Liver (tissue), 3 donors: ENCODE measurements at regions not wholly inside any gene's neighbourhood (a gene's known extent, or its start where the extent isn't known, plus 50 kb on each side); places are given as distances from the start of the nearest gene placed in this dataset.

Experiments used
- EGR1 ChIP-seq, 2 donors: IDR thresholded peaks; 2 replicates each; pipeline ENCODE4 v1.6.1; 2016 to 2018; ENCODE audit warnings: antibody characterized with exemption in 2 of 2, low read depth in 2 of 2
- FOXA1 ChIP-seq: IDR thresholded peaks from 2 replicates; pipeline ENCODE4 v1.6.1; 2016; ENCODE audit warnings: antibody characterized with exemption
- GABPA ChIP-seq, 2 donors: IDR thresholded peaks in 1 of 2; conservative IDR thresholded peaks in 1 of 2; 2 replicates each; pipeline ENCODE4 v1.6.1; 2016; ENCODE audit warnings: antibody characterized with exemption in 2 of 2, mild to moderate bottlenecking in 1 of 2, moderate library complexity in 1 of 2
- HNF4A ChIP-seq, 2 donors: conservative IDR thresholded peaks; 2 replicates each; pipeline ENCODE4 v1.6.1; 2016; ENCODE audit warnings: antibody characterized with exemption in 2 of 2, mild to moderate bottlenecking in 2 of 2
- MAX ChIP-seq: IDR thresholded peaks from 2 replicates; pipeline ENCODE4 v1.6.1; 2016; ENCODE audit warnings: antibody characterized with exemption
- NR2F2 ChIP-seq: IDR thresholded peaks from 2 replicates; pipeline ENCODE4 v1.6.1; 2016; ENCODE audit warnings: antibody characterized with exemption
- RAD21 ChIP-seq, 2 donors: IDR thresholded peaks; 2 replicates each; pipeline ENCODE4 v1.6.1; 2016; ENCODE audit warnings: antibody characterized with exemption in 2 of 2, mild to moderate bottlenecking in 2 of 2
- REST ChIP-seq: IDR thresholded peaks from 2 replicates; pipeline ENCODE4 v1.6.1; 2016; ENCODE audit warnings: antibody characterized with exemption, mild to moderate bottlenecking
- SP1 ChIP-seq: IDR thresholded peaks from 2 replicates; pipeline ENCODE4 v1.6.1; 2018; ENCODE audit warnings: antibody characterized with exemption, mild to moderate bottlenecking
- TAF1 ChIP-seq: conservative IDR thresholded peaks from 2 replicates; pipeline ENCODE4 v1.6.1; 2016; ENCODE audit warnings: antibody characterized with exemption, mild to moderate bottlenecking
- YY1 ChIP-seq: IDR thresholded peaks from 2 replicates; pipeline ENCODE4 v1.6.1; 2016; ENCODE audit warnings: antibody characterized with exemption, mild to moderate bottlenecking
- ZBTB33 ChIP-seq: IDR thresholded peaks from 2 replicates; pipeline ENCODE4 v1.6.1; 2016; ENCODE audit warnings: antibody characterized with exemption
- TF ChIP-seq, protein P1 (sequence below): fragments of 150-350 bp; IDR thresholded peaks from 2 replicates; pipeline ENCODE4 v1.5.1; 2017; ENCODE audit warnings: improper control_type of control experiment, low read depth, low read length; ENCODE audit not compliant: missing input control
- TF ChIP-seq, protein P2 (sequence below): IDR thresholded peaks from 2 replicates; pipeline ENCODE4 v1.6.1; 2016; ENCODE audit warnings: antibody characterized with exemption
- donor health status: healthy.
- donor health status: healthy.

DNA sequence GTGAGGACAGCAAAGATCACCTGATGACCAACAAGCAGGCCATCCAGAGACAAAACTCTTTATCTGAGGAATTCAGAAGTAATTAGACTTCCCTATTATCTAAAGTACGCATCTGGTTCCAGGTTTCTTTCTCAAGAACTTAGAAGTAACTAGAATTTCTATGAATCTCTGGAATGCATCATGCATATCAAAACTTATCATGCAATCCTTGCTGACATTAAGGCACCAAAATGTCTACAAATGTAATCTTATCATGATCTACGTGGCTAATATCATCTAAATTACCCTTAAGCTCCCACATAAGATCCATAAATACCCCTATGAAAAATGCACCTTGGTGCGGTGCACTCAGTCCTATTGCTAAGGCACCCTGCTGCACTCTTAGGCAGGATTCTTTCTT lies 488.1 kb upstream of the TLE4 start:
- TF ChIP-seq, protein P1, sequence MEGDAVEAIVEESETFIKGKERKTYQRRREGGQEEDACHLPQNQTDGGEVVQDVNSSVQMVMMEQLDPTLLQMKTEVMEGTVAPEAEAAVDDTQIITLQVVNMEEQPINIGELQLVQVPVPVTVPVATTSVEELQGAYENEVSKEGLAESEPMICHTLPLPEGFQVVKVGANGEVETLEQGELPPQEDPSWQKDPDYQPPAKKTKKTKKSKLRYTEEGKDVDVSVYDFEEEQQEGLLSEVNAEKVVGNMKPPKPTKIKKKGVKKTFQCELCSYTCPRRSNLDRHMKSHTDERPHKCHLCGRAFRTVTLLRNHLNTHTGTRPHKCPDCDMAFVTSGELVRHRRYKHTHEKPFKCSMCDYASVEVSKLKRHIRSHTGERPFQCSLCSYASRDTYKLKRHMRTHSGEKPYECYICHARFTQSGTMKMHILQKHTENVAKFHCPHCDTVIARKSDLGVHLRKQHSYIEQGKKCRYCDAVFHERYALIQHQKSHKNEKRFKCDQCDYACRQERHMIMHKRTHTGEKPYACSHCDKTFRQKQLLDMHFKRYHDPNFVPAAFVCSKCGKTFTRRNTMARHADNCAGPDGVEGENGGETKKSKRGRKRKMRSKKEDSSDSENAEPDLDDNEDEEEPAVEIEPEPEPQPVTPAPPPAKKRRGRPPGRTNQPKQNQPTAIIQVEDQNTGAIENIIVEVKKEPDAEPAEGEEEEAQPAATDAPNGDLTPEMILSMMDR, result no peak
- no peak for TF ChIP-seq FOXA1
- no peak for TF ChIP-seq SP1
- TF ChIP-seq ZBTB33, result no peak
- TF ChIP-seq HNF4A (conservative IDR thresholded peaks at IDR 0.05), result no peak
- TF ChIP-seq, protein P2, sequence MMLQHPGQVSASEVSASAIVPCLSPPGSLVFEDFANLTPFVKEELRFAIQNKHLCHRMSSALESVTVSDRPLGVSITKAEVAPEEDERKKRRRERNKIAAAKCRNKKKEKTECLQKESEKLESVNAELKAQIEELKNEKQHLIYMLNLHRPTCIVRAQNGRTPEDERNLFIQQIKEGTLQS, result no peak
- TF ChIP-seq REST, result no peak
- no peak for TF ChIP-seq MAX
- TF ChIP-seq GABPA (IDR thresholded peaks at IDR 0.05 in 1 of 2, conservative IDR thresholded peaks at IDR 0.05 in 1 of 2), result no peak
- no peak for TF ChIP-seq YY1
- no peak for TF ChIP-seq EGR1 (IDR thresholded peaks at IDR 0.05; ENCODE audit: low read depth in 2 of 2)
- TF ChIP-seq RAD21 (IDR thresholded peaks at IDR 0.05), result no peak
- no peak for TF ChIP-seq TAF1
- TF ChIP-seq NR2F2, result no peak
